ENCODE measurements at regions not wholly inside any gene's neighbourhood (a gene's known extent, or its start where the extent isn't known, plus 50 kb on each side); places are given as distances from the start of the nearest gene placed in this dataset.

- Histone ChIP-seq H2AFZ (ENCODE audit: low read length) (no peak overlapping the region), H3K36me3 (replicated peaks; ENCODE audit: insufficient read depth, low read length) (no peaks in the 10 kb centered on the region), H4K20me1 (ENCODE audit: insufficient read depth, low read length) (no peaks in the 10 kb centered on the region), H3K4me1 (ENCODE audit: low read length) (no peaks in the 10 kb centered on the region), H3F3A (ENCODE audit: insufficient read depth, low read length) (no peaks in the 10 kb centered on the region), H3K4me2 (ENCODE audit: low read depth, low read length) (no peak overlapping the region), H3K4me3 (ENCODE audit: low read length) (no peak overlapping the region), H3K27ac (ENCODE audit: low read length) (no peak overlapping the region), H3K9me2 (replicated peaks; ENCODE audit: insufficient read depth, low read length) (no peaks in the 10 kb centered on the region), H3K9me3 (replicated peaks; ENCODE audit: insufficient read depth, low read length) (no peaks in the 10 kb centered on the region), H3K27me3 (replicated peaks; ENCODE audit: insufficient read depth, low read length) (no peaks in the 10 kb centered on the region), H3K79me2 (ENCODE audit: low read length) (no peaks in the 10 kb centered on the region), H3K9ac (ENCODE audit: low read length) (no peak overlapping the region)
- no peak for DNase-seq
- TF ChIP-seq EZH2 (optimal IDR thresholded peaks at IDR 0.05; ENCODE audit: low read depth, low read length) (no peak), CTCF (IDR thresholded peaks at IDR 0.05; ENCODE audit: low read length) (no peak), EZH2phosphoT487 (IDR thresholded peaks at IDR 0.05; ENCODE audit: low read length) (no peak)
Observed at GRCh38 chr15:39392469-39393047, 188.3 kb upstream of the THBS1 start.

- no peak for TF ChIP-seq EZH2 (optimal IDR thresholded peaks at IDR 0.05; ENCODE audit: low read depth, low read length)
- no peak for TF ChIP-seq EZH2phosphoT487 (IDR thresholded peaks at IDR 0.05; ENCODE audit: low read length)
- no peak for TF ChIP-seq CTCF (IDR thresholded peaks at IDR 0.05; ENCODE audit: low read length)
- Histone ChIP-seq H3K27ac (ENCODE audit: low read length) (no peak overlapping the region), H3K36me3 (replicated peaks; ENCODE audit: insufficient read depth, low read length) (no peaks in the 10 kb centered on the region), H3K4me1 (ENCODE audit: low read length) (no peaks in the 10 kb centered on the region), H3K27me3 (replicated peaks; ENCODE audit: insufficient read depth, low read length) (no peaks in the 10 kb centered on the region), H3K9me2 (replicated peaks; ENCODE audit: insufficient read depth, low read length) (no peaks in the 10 kb centered on the region), H3K79me2 (ENCODE audit: low read length) (no peaks in the 10 kb centered on the region), H3K4me3 (ENCODE audit: low read length) (no peak overlapping the region), H2AFZ (ENCODE audit: low read length) (no peak overlapping the region), H3K9ac (ENCODE audit: low read length) (no peak overlapping the region), H4K20me1 (ENCODE audit: insufficient read depth, low read length) (no peaks in the 10 kb centered on the region), H3F3A (ENCODE audit: insufficient read depth, low read length) (no peaks in the 10 kb centered on the region), H3K9me3 (replicated peaks; ENCODE audit: insufficient read depth, low read length) (no peaks in the 10 kb centered on the region), H3K4me2 (ENCODE audit: low read depth, low read length) (no peak overlapping the region)
- no peak for DNase-seq
Observed at GRCh38 chr15:39393575-39394335, 187.1 kb upstream of the THBS1 start.

GRCh38 chr15:39394496-39394895 lies 186.4 kb upstream of the THBS1 start:
- H3K27ac ChIP-seq (ENCODE audit: low read length): no peak overlapping the region
- no peak overlapping the region for H3K9ac ChIP-seq (ENCODE audit: low read length)
- no peaks in the 10 kb centered on the region for H3F3A ChIP-seq (ENCODE audit: insufficient read depth, low read length)
- no peak overlapping the region for H3K4me3 ChIP-seq (ENCODE audit: low read length)
- no peaks in the 10 kb centered on the region for H3K9me2 ChIP-seq (replicated peaks; ENCODE audit: insufficient read depth, low read length)
- H4K20me1 ChIP-seq (ENCODE audit: insufficient read depth, low read length): no peaks in the 10 kb centered on the region
- DNase-seq: no peak
- no peaks in the 10 kb centered on the region for H3K4me1 ChIP-seq (ENCODE audit: low read length)
- no peaks in the 10 kb centered on the region for H3K36me3 ChIP-seq (replicated peaks; ENCODE audit: insufficient read depth, low read length)
- no peak overlapping the region for H2AFZ ChIP-seq (ENCODE audit: low read length)
- TF ChIP-seq EZH2phosphoT487 (IDR thresholded peaks at IDR 0.05; ENCODE audit: low read length) (no peak), EZH2 (optimal IDR thresholded peaks at IDR 0.05; ENCODE audit: low read depth, low read length) (no peak), CTCF (IDR thresholded peaks at IDR 0.05; ENCODE audit: low read length) (no peak)
- no peak overlapping the region for H3K4me2 ChIP-seq (ENCODE audit: low read depth, low read length)
- no peaks in the 10 kb centered on the region for H3K9me3 ChIP-seq (replicated peaks; ENCODE audit: insufficient read depth, low read length)
- no peaks in the 10 kb centered on the region for H3K27me3 ChIP-seq (replicated peaks; ENCODE audit: insufficient read depth, low read length)
- H3K79me2 ChIP-seq (ENCODE audit: low read length): no peaks in the 10 kb centered on the region

Data from MM.1S (cell line).